Mammary epithelial cell (primary cell): ENCODE measurements at regions not wholly inside any gene's neighbourhood (a gene's known extent, or its start where the extent isn't known, plus 50 kb on each side); places are given as distances from the start of the nearest gene placed in this dataset.

Experiments used
- CTCF ChIP-seq, 2 donors: IDR thresholded peaks in 1 of 2; conservative IDR thresholded peaks in 1 of 2; 2 replicates each; pipeline ENCODE4 v1.5.1; 2011 to 2012; ENCODE audit warnings: inconsistent platforms in 2 of 2, low read length in 2 of 2, mild to moderate bottlenecking in 2 of 2, control low read depth in 1 of 2, low read depth in 1 of 2; ENCODE audit not compliant: insufficient read depth in 1 of 2; ENCODE audit errors: extremely low read depth in 1 of 2
- EZH2 ChIP-seq: IDR thresholded peaks from 2 replicates; pipeline ENCODE4 v1.6.1; 2012; ENCODE audit warnings: low read length, inconsistent platforms, borderline replicate concordance

- TF ChIP-seq CTCF (conservative IDR thresholded peaks at IDR 0.05 in 1 of 2, IDR thresholded peaks at IDR 0.05 in 1 of 2; ENCODE audit: extremely low read depth in 1 of 2, insufficient read depth in 1 of 2, low read depth in 1 of 2, low read length in 2 of 2) = no peak
- TF ChIP-seq EZH2 = no peak
Observed at GRCh38 chr3:15896500-15896899, 98.7 kb upstream of the ANKRD28 start.
